ENCODE measurements at regions not wholly inside any gene's neighbourhood (a gene's known extent, or its start where the extent isn't known, plus 50 kb on each side); places are given as distances from the start of the nearest gene placed in this dataset.

- no peak overlapping the region for H3K27ac ChIP-seq (ENCODE audit: low read depth, low read length)
- TF ChIP-seq CTCF (IDR thresholded peaks at IDR 0.05; ENCODE audit: insufficient read depth, low read length, poor library complexity, severe bottlenecking): no peak
- TF ChIP-seq EZH2phosphoT487 (conservative IDR thresholded peaks at IDR 0.05; ENCODE audit: low read length): no peak
- H3F3A ChIP-seq (ENCODE audit: insufficient read depth): no peaks in the 10 kb centered on the region
- H3K4me2 ChIP-seq (ENCODE audit: low read depth, low read length, poor library complexity, severe bottlenecking): no peak overlapping the region
- H4K20me1 ChIP-seq (ENCODE audit: low read depth, low read length): no peaks in the 10 kb centered on the region
- no peak overlapping the region for H3K9ac ChIP-seq (ENCODE audit: low read length)
- H3K36me3 ChIP-seq (ENCODE audit: low read length): no peaks in the 10 kb centered on the region
- H2AFZ ChIP-seq (ENCODE audit: low read depth, low read length, severe bottlenecking): no peak overlapping the region
- H3K79me2 ChIP-seq (ENCODE audit: insufficient read depth, low read length): no peaks in the 10 kb centered on the region
- no peaks in the 10 kb centered on the region for H3K9me3 ChIP-seq (ENCODE audit: insufficient read depth, low read length)
- no peaks in the 10 kb centered on the region for H3K27me3 ChIP-seq (ENCODE audit: low read length)
- H3K4me3 ChIP-seq (ENCODE audit: insufficient read depth, low read length, poor library complexity, severe bottlenecking): no peak overlapping the region
- no peaks in the 10 kb centered on the region for H3K9me2 ChIP-seq (replicated peaks; ENCODE audit: insufficient read depth, low read length)
Observed at GRCh38 chr10:16341637-16342036, 95.2 kb upstream of the PTER start.

GRCh38 chr10:16348891-16349290, 87.9 kb upstream of the PTER start:
- Histone ChIP-seq H3K9me2 (replicated peaks; ENCODE audit: insufficient read depth, low read length) (no peaks in the 10 kb centered on the region), H3K9ac (ENCODE audit: low read length) (no peak overlapping the region), H3K9me3 (ENCODE audit: insufficient read depth, low read length) (no peaks in the 10 kb centered on the region), H3K79me2 (ENCODE audit: insufficient read depth, low read length) (no peaks in the 10 kb centered on the region), H3F3A (ENCODE audit: insufficient read depth) (no peaks in the 10 kb centered on the region), H3K27me3 (ENCODE audit: low read length) (no peaks in the 10 kb centered on the region), H2AFZ (ENCODE audit: low read depth, low read length, severe bottlenecking) (no peak overlapping the region), H4K20me1 (ENCODE audit: low read depth, low read length) (no peaks in the 10 kb centered on the region), H3K4me3 (ENCODE audit: insufficient read depth, low read length, poor library complexity, severe bottlenecking) (no peak overlapping the region), H3K4me2 (ENCODE audit: low read depth, low read length, poor library complexity, severe bottlenecking) (no peak overlapping the region), H3K36me3 (ENCODE audit: low read length) (no peaks in the 10 kb centered on the region), H3K27ac (ENCODE audit: low read depth, low read length) (no peak overlapping the region)
- no peak for TF ChIP-seq CTCF (IDR thresholded peaks at IDR 0.05; ENCODE audit: insufficient read depth, low read length, poor library complexity, severe bottlenecking)
- TF ChIP-seq EZH2phosphoT487 (conservative IDR thresholded peaks at IDR 0.05; ENCODE audit: low read length): no peak

- Histone ChIP-seq H3K27ac (ENCODE audit: low read depth, low read length) (no peak overlapping the region), H2AFZ (ENCODE audit: low read depth, low read length, severe bottlenecking) (no peak overlapping the region), H3K27me3 (ENCODE audit: low read length) (no peaks in the 10 kb centered on the region), H3F3A (ENCODE audit: insufficient read depth) (no peaks in the 10 kb centered on the region), H3K4me3 (ENCODE audit: insufficient read depth, low read length, poor library complexity, severe bottlenecking) (no peak overlapping the region), H3K9me2 (replicated peaks; ENCODE audit: insufficient read depth, low read length) (no peaks in the 10 kb centered on the region), H3K4me2 (ENCODE audit: low read depth, low read length, poor library complexity, severe bottlenecking) (no peak overlapping the region), H3K36me3 (ENCODE audit: low read length) (no peaks in the 10 kb centered on the region), H3K9ac (ENCODE audit: low read length) (no peak overlapping the region), H4K20me1 (ENCODE audit: low read depth, low read length) (no peaks in the 10 kb centered on the region), H3K9me3 (ENCODE audit: insufficient read depth, low read length) (no peaks in the 10 kb centered on the region), H3K79me2 (ENCODE audit: insufficient read depth, low read length) (no peaks in the 10 kb centered on the region)
- TF ChIP-seq CTCF (IDR thresholded peaks at IDR 0.05; ENCODE audit: insufficient read depth, low read length, poor library complexity, severe bottlenecking) (no peak), EZH2phosphoT487 (conservative IDR thresholded peaks at IDR 0.05; ENCODE audit: low read length) (no peak)
Observed at GRCh38 chr10:16352146-16352545, 84.7 kb upstream of the PTER start.

Data from SU-DHL-6 (cell line).